ENCODE measurements at regions not wholly inside any gene's neighbourhood (a gene's known extent, or its start where the extent isn't known, plus 50 kb on each side); places are given as distances from the start of the nearest gene placed in this dataset.

- no peak for TF ChIP-seq KLF8 (tag by site-specific recombination; IDR thresholded peaks at IDR 0.05)
Observed at GRCh38 chr7:1367501-1368183, 91.6 kb downstream of the MICALL2 start (continued).

- CTCF ChIA-PET: interaction anchor here (0.6 to 1.0 kb wide), 6 partner anchors 30 to 1241 kb away, joined by 3 to 5 read pairs (median 4); no protein-coding TSS in a partner anchor
- H3K9me3 ChIP-seq (ENCODE audit: control insufficient read depth, insufficient read depth, low read depth, low read length): no peaks in the 10 kb centered on the region
- H3K36me3 ChIP-seq (ENCODE audit: control insufficient read depth in 2 of 2, insufficient read depth in 1 of 2, low read length in 2 of 2): no peaks in the 10 kb centered on the region
- H3K27ac ChIP-seq (ENCODE audit: extremely low read depth, low read depth, low read length): no peak overlapping the region
- H3K4me1 ChIP-seq (ENCODE audit: control insufficient read depth, insufficient read depth, low read length): peaks cover 5% of the 10 kb centered on the region; the same call in 1 of the 2 replicates
- no peak for TF ChIP-seq ZNF404 (tag by site-specific recombination; IDR thresholded peaks at IDR 0.05)
- TF ChIP-seq GFI1B (tag by site-specific recombination; IDR thresholded peaks at IDR 0.05): no peak
- TF ChIP-seq ZNF239 (tag by site-specific recombination; IDR thresholded peaks at IDR 0.05): no peak
- TF ChIP-seq ZNF335 (tag by site-specific recombination; conservative IDR thresholded peaks at IDR 0.05): no peak; the same call in 1 of the 2 replicates
- TF ChIP-seq GLIS1 (tag by site-specific recombination; IDR thresholded peaks at IDR 0.05): peak; percentile 95
- TF ChIP-seq INSM2 (tag by site-specific recombination; IDR thresholded peaks at IDR 0.05): no peak
- no peak for TF ChIP-seq ZFP69B (tag by site-specific recombination; IDR thresholded peaks at IDR 0.05)
- TF ChIP-seq ZNF596 (tag by site-specific recombination; IDR thresholded peaks at IDR 0.05): no peak
- TF ChIP-seq ZIC2 (tag by site-specific recombination; IDR thresholded peaks at IDR 0.05): peak; percentile 33
- peak; percentile 91; the same call in 1 of the 2 replicates for TF ChIP-seq ZNF768 (tag by site-specific recombination; IDR thresholded peaks at IDR 0.05)
- no peak for TF ChIP-seq ZNF211 (tag by site-specific recombination; IDR thresholded peaks at IDR 0.05; ENCODE audit: low read depth)
- TF ChIP-seq ZBTB7A (tag by site-specific recombination; IDR thresholded peaks at IDR 0.05; ENCODE audit: low read depth): no peak
- no peak for TF ChIP-seq ZNF10 (tag by site-specific recombination; IDR thresholded peaks at IDR 0.05)
- no peak for TF ChIP-seq ZNF600 (tag by site-specific recombination; IDR thresholded peaks at IDR 0.05)
- no peak for TF ChIP-seq ZNF701 (tag by site-specific recombination; IDR thresholded peaks at IDR 0.05)
- no peak for TF ChIP-seq ZNF521 (tag by site-specific recombination; IDR thresholded peaks at IDR 0.05)
- TF ChIP-seq ZNF18 (tag by site-specific recombination; IDR thresholded peaks at IDR 0.05): no peak
- TF ChIP-seq PATZ1 (tag by site-specific recombination; IDR thresholded peaks at IDR 0.05): no peak
- POLR2A ChIA-PET: interaction anchor here (0.6 kb wide), 1 partner anchor 301 kb away, joined by 6 read pairs; no protein-coding TSS in a partner anchor
- H3K4me3 ChIP-seq (ENCODE audit: low read depth, low read length): no peak overlapping the region
Observed at GRCh38 chr7:1368184-1368681, 91.0 kb downstream of the MICALL2 start.

Data from HEK293 (cell line).